OCI-M2 (cell line): ENCODE measurements at regions not wholly inside any gene's neighbourhood (a gene's known extent, or its start where the extent isn't known, plus 50 kb on each side); places are given as distances from the start of the nearest gene placed in this dataset.

ENCODE experiments used
- DNase-seq: peaks from one replicate; lab custom pipeline; 2025; ENCODE audit not compliant: unreplicated experiment; lab: John Stamatoyannopoulos, UW

DNA sequence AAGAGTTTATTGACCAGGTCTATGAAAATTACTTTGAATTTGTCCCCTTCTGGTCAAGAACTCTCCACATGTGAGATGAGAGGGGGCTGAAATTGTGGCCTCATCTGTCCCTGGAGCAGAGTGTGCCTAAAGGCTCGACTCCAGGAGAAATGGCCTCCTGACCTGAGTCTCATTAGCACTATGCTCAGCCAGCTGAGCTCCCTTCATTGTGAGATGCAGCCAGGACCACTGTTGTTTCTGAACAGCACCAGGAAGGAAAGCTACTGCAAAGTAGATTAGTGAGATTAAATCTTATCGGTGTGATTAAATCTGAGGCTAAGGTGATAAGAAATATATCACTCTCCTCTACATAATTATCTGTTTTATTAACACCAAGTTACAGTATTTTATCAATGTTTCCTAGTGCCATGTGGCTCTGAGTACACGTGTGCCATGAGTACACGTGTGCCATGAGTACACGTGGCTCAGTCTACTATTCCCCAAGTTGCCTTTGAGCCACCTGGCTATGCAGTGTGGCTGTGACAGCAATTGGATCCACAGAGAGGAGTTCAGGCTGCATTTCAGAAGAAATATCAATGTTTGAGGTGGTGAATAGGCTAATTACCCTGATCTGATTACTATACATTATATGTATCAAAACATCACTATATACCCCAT, 126.9 kb downstream of the IPMK start:
- no peak for DNase-seq

DNA sequence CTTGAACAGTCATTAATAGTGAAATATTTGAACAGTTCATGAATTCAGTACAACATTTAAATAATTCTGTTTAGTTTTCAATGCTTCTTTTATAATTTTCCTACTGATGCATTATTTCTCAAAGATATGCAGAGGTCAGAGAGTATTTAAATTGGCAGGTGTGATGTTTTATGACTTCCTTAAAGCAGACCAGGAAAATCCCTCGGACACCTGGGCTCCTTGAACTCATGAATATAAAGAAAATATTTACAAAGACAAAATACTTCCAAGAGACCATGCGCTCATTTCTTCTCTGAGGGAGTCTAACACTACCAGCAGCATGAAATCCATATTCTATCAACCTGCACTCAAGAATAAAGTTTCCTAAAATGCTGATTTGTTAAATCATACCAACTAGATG, 127.6 kb downstream of the IPMK start:
- no peak for DNase-seq

- DNase-seq: no peak
Measured at GRCh38 chr10:58137813-58138212, 129.9 kb downstream of the IPMK start.

DNA sequence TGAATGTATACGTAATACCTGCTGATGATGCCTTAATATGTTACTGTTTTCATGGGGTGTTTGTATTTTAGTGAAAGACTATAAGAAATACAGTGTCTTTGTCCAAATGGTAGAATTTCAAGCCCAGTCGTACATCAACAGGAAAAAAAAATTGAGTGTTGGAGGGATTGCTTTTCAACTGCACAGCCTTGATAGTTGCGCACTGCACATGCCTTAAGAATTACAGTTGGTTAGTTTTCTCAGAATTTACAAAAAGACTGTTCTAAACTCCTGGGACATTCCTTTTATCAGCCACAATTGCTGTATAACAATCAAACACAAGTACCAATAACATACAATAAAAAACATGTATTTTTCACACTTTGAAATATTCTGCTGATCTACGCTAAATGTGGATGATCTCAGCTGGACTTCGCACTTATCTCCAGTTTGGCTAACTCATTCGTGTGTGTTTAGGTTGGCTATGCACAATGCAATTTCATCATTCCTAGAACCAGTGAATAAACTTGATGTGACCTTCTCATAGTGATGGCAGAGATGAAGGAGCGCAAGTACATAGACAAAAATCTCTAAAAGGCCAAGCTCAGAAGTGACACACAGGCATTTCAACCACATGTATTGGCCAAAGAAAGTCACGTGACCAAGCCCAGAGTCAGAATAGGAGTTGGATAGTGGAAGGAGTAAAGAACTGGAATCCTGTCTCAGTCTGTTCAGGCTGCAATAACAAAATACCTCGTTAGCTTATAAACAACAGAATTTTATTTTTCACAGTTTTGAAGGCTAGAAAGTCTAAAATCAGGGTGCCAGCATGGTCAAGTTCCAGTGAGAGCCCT, 152.3 kb downstream of the IPMK start:
- no peak for DNase-seq

DNA sequence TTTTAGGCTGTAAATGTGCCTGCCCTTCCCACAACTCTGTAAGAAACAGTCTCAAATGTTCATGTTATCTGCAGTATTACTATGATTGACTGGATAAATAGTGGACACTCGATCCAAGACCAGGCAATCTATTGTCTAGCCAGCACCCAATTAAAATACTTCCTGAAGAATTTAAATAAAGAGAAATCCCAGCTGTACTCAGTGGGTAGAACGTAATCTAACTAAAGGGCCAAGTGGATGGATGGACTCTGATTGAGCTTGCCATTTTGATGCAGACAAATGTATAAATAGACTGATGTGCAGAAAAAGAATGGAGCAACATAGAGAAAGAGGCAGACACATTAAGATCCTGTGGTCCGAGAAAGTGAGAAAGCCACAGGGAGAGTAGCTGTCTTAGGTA, 158.0 kb downstream of the IPMK start:
- DNase-seq: no peak

- no peak for DNase-seq
Measured at GRCh38 chr10:58107506-58107905, 160.2 kb downstream of the IPMK start.

DNA sequence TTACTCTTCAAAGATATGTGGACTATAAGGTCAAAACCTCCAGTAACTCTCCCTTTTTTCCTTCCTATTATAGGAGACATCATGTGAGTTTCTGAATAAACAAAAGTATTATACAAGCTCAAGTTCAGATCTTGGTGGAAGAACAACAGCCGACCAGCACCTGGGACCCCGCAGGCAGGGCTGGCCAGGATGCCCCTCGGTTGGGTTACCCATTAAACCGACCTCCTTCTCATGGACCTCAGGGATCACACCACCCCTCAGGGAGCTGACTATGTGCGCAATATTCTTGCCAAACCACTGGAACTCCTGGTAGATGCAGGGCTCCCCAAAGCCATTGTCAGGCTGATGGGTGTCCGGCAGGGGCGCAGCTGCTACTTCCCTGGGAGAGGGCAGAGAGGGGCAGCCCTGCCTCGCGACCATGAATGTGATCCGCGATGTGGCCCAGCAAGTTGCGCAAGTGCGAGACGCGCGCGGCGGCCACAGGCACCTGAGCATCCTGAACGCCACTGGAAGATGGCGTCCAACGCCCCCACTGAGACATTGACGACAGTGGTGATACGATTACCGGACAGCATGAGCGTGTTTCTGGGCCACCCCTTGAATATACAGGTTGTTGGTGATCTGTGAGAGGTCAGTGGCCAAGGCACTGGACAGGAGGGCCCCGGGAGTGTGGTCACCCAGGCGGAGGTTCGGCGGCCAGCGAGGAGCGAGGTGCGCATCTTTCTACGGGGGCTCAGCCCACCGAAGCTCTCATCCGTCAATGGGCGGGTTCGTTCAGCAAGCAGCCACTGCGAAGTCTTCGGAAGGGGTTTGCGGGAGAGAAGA, 161.3 kb downstream of the IPMK start:
- DNase-seq: no peak

GRCh38 chr10:58104351-58104751, 163.3 kb downstream of the IPMK start:
- DNase-seq: no peak

DNA sequence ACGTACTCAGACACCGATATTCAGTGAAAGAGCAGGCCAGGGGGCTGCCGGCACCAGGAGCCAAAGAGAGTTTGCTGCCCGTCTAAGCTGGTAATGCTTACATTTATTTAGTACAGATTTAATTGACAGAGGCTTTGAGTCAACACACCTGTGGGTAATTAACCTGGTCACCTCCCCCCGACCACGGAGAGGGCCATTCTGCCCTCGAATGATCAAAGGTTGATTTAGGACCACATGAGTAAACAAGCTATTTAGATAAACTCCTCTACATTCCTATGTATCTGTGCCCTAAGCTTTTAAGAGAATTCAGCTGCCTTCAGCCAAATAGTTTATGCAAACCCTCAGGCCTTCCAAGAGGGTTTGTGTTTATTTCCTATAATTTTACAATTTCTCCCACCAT, 164.8 kb downstream of the IPMK start:
- DNase-seq: no peak

- no peak for DNase-seq
Measured at GRCh38 chr10:58101682-58102081, 166.0 kb downstream of the IPMK start.

- no peak for DNase-seq
Measured at GRCh38 chr10:58094985-58095718, 172.5 kb downstream of the IPMK start.

GRCh38 chr10:58091886-58092285, 175.8 kb downstream of the IPMK start:
- DNase-seq: no peak

DNA sequence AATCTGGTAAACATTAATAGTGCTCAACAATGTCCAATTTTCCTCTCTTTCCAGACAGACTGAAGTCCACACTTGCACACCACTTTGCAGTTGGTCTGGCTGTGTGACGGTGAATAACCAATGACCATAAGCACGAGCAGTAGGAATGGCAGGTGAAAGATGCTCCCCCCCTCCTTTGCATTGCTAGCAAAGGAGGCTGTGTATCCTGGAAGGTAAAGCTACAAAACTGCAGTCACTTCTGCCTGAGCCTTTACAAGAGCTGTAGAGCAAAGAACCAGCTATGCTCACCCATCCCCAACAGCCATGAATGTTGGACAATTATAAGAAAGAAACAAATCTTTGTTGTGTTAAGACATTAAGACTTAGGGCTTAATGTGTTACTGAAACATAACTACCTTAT, 178.0 kb downstream of the IPMK start:
- no peak for DNase-seq

GRCh38 chr10:58087896-58088295, 179.8 kb downstream of the IPMK start:
- no peak for DNase-seq

GRCh38 chr10:58086763-58087150, 180.9 kb downstream of the IPMK start:
- DNase-seq: no peak

DNA sequence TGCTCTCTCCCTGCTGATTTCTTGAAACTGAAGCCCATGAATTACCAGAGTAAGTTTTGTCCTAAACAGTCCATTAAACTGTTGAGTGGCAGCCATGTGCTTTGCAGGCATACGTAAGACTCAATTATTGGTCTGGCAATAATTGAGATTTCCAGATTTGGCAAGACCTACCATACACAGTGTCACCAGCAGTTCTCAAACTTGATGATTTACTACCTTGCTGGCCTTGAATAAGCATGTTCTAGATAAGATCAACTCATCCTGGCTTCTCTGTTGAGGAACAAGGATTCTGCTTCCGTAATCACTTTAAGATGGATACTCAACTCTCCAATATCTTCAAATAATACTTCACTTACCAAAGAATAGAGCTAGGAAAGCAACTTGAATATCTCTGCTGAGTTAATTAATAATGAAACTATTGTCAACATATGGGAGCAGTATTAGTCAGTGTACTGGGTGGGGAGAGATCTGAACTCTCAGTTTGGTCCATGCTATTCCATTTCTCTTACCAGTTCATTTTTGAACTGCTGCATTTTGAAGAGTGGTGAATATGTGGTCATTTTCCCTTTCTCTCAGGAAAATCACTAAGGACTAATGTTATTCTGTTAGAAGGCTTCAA, 181.4 kb downstream of the IPMK start:
- DNase-seq: no peak

GRCh38 chr10:58082248-58082647, 185.4 kb downstream of the IPMK start:
- DNase-seq: no peak

GRCh38 chr10:58081353-58081752, 186.3 kb downstream of the IPMK start:
- no peak for DNase-seq

DNA sequence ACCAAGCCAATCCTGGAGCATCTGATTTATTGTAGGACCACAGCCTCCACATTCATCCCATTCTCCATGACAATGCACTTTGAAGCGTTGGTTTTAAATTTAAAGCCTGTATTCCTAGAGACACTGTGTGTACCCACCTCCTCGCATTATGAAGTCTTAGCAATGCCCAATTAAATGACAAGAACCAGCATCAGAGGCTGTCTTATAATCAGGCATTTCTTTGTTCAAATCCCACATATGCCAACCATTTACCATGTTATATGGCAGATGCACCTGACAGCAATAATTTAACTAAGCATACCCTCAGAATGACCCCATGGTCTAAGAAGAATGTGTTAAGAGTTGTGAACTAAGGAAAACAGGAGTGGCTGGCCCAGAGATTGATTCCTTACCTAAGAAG, 188.2 kb downstream of the IPMK start:
- DNase-seq: no peak

GRCh38 chr10:58072634-58073033, 195.1 kb downstream of the IPMK start:
- DNase-seq: no peak

DNA sequence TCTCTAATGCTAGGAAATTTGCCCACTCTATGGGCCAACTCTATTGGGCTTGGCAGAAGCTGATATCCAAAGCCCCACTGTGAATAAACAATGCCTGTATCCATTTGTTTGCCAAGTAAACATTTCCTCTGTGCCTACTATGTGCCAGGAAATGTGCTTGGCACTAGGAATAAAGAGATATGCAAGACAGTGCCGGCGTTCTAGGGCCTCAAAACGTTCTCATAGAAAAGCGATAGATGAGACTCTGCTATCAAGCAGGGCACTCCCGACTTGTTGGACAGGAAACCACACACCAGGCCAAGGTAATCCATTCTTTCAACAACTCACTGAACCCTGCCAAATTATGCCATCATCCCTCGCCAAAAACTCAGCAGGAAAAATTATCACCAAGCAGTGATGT, 196.7 kb downstream of the IPMK start:
- DNase-seq: no peak
